Astrocyte of the hippocampus (primary cell): ENCODE measurements at regions not wholly inside any gene's neighbourhood (a gene's known extent, or its start where the extent isn't known, plus 50 kb on each side); places are given as distances from the start of the nearest gene placed in this dataset.
A peak's percentile ranks its signal among the peaks of the same experiment; 100 is the strongest.

Experiments used
- DNase-seq: peaks from one replicate; pipeline ENCODE4 v3.0.0; 2011; ENCODE audit warnings: low read depth, low spot score

- DNase-seq, result no peak
Observed at GRCh38 chr6:81694855-81695254, 57.6 kb downstream of the TENT5A start.

- DNase-seq, result no peak
Observed at GRCh38 chr6:81694207-81694606, 58.3 kb downstream of the TENT5A start.

- DNase-seq, result no peak
Observed at GRCh38 chr6:81693266-81693665, 59.2 kb downstream of the TENT5A start.

- DNase-seq, result no peak
Observed at GRCh38 chr6:81690073-81690472, 62.4 kb downstream of the TENT5A start.

GRCh38 chr6:81689580-81689979 is 62.9 kb downstream of the TENT5A start:
- DNase-seq, result no peak

- DNase-seq, result peak; percentile 31
Observed at GRCh38 chr6:81683912-81684311, 68.6 kb downstream of the TENT5A start.

- DNase-seq, result no peak
Observed at GRCh38 chr6:81682858-81683620, 69.4 kb downstream of the TENT5A start.

GRCh38 chr6:81682235-81682795 is 70.2 kb downstream of the TENT5A start:
- no peak for DNase-seq

GRCh38 chr6:81669445-81669844 is 83.0 kb downstream of the TENT5A start:
- DNase-seq, result no peak

GRCh38 chr6:81668615-81669047 is 83.8 kb downstream of the TENT5A start:
- no peak for DNase-seq

GRCh38 chr6:81666481-81666880 is 86.0 kb downstream of the TENT5A start:
- DNase-seq, result no peak

GRCh38 chr6:81656231-81656630 is 96.2 kb downstream of the TENT5A start:
- DNase-seq, result no peak

- no peak for DNase-seq
Observed at GRCh38 chr6:81655696-81656095, 96.8 kb downstream of the TENT5A start.

GRCh38 chr6:81648502-81648901 is 104.0 kb downstream of the TENT5A start:
- DNase-seq, result no peak

- DNase-seq, result no peak
Observed at GRCh38 chr6:81643156-81643555, 109.3 kb downstream of the TENT5A start.

- DNase-seq, result no peak
Observed at GRCh38 chr6:81640891-81641290, 111.6 kb downstream of the TENT5A start.

- DNase-seq, result no peak
Observed at GRCh38 chr6:81640126-81640525, 112.4 kb downstream of the TENT5A start.

GRCh38 chr6:81638366-81638765 is 114.1 kb downstream of the TENT5A start:
- DNase-seq, result no peak

- DNase-seq, result no peak
Observed at GRCh38 chr6:81636930-81637568, 115.4 kb downstream of the TENT5A start.

- DNase-seq, result no peak
Observed at GRCh38 chr6:81634155-81634880, 118.2 kb downstream of the TENT5A start.

GRCh38 chr6:81633391-81633790 is 119.1 kb downstream of the TENT5A start:
- no peak for DNase-seq

- DNase-seq, result no peak
Observed at GRCh38 chr6:81630719-81631118, 121.8 kb downstream of the TENT5A start.
